SU-DHL-6 (cell line): ENCODE measurements at regions not wholly inside any gene's neighbourhood (a gene's known extent, or its start where the extent isn't known, plus 50 kb on each side); places are given as distances from the start of the nearest gene placed in this dataset.
"Not testable (repeated sequence)": the region's sequence is repeated elsewhere in the genome, so short reads cannot be mapped to it uniquely, and the experiment has no call there.

ENCODE experiments used
- H2AFZ ChIP-seq: fragments of 200-600 bp; sonication (generic); 2 replicates; pipeline ENCODE4 v1.6.1; 2014; ENCODE audit warnings: low read depth, mild to moderate bottlenecking, moderate library complexity, mixed read lengths, antibody characterized with exemption, low read length; ENCODE audit not compliant: severe bottlenecking
- H3F3A ChIP-seq: fragments of 200-600 bp; shearing (Covaris generic); 2 replicates; pipeline ENCODE4 v1.6.0; 2016; ENCODE audit warnings: antibody characterized with exemption, mild to moderate bottlenecking; ENCODE audit not compliant: insufficient read depth
- H3K27ac ChIP-seq: fragments of 200-600 bp; sonication (generic); 2 replicates; pipeline ENCODE4 v1.5.1; 2016; ENCODE audit warnings: low read depth, mild to moderate bottlenecking, low read length, moderate library complexity, mixed read lengths
- H3K27me3 ChIP-seq: fragments of 200-600 bp; sonication (generic), shearing (Covaris generic); 2 replicates; pipeline ENCODE4 v1.6.0; 2014; ENCODE audit warnings: mild to moderate bottlenecking, low read length
- H3K36me3 ChIP-seq: fragments of 200-600 bp; sonication (generic); 2 replicates; pipeline ENCODE4 v1.6.1; 2014; ENCODE audit warnings: mild to moderate bottlenecking, low read length, mixed read lengths
- H3K4me2 ChIP-seq: fragments of 300-600, 200-600 bp; shearing (Covaris generic), sonication (generic); 2 replicates; pipeline ENCODE4 v1.6.0; 2014; ENCODE audit warnings: low read length, low read depth, mild to moderate bottlenecking; ENCODE audit not compliant: poor library complexity, severe bottlenecking
- H3K4me3 ChIP-seq: fragments of 200-600 bp; sonication (generic); 2 replicates; pipeline ENCODE4 v1.5.1; 2014; ENCODE audit warnings: antibody characterized with exemption, low read length, mild to moderate bottlenecking, mixed read lengths; ENCODE audit not compliant: insufficient read depth, poor library complexity, severe bottlenecking
- H3K79me2 ChIP-seq: fragments of 200-600 bp; sonication (generic); 2 replicates; pipeline ENCODE4 v1.6.1; 2014; ENCODE audit warnings: mild to moderate bottlenecking, low read length, moderate library complexity; ENCODE audit not compliant: insufficient read depth
- H3K9ac ChIP-seq: fragments of 200-600 bp; sonication (generic); 2 replicates; pipeline ENCODE4 v1.7.0; 2014; ENCODE audit warnings: mild to moderate bottlenecking, low read length
- H3K9me2 ChIP-seq: fragments of 200-600 bp; sonication (generic); replicated peaks from 2 replicates; pipeline ENCODE4 v1.6.1; 2014; ENCODE audit warnings: low read length; ENCODE audit not compliant: insufficient read depth
- H3K9me3 ChIP-seq: fragments of 200-600 bp; sonication (generic); 2 replicates; pipeline ENCODE4 v1.6.1; 2014; ENCODE audit warnings: low read length, mixed read lengths; ENCODE audit not compliant: insufficient read depth
- H4K20me1 ChIP-seq: fragments of 200-600 bp; sonication (generic); 2 replicates; pipeline ENCODE4 v1.6.1; 2014; ENCODE audit warnings: low read depth, mild to moderate bottlenecking, antibody characterized with exemption, low read length, moderate library complexity, mixed read lengths
- EZH2phosphoT487 ChIP-seq: fragments of 200-600 bp; sonication (generic), shearing (Covaris generic); conservative IDR thresholded peaks from 2 replicates; pipeline ENCODE4 v1.6.1; 2018; ENCODE audit warnings: mild to moderate bottlenecking, antibody characterized with exemption, low read length, moderate library complexity, mixed read lengths
- TF ChIP-seq, protein P1 (sequence below): fragments of 200-600 bp; sonication (generic); IDR thresholded peaks from one replicate; pipeline ENCODE4 v1.5.1; 2017; ENCODE audit warnings: antibody characterized with exemption, mild to moderate bottlenecking, low read length, moderate library complexity; ENCODE audit not compliant: insufficient read depth, poor library complexity, severe bottlenecking

DNA sequence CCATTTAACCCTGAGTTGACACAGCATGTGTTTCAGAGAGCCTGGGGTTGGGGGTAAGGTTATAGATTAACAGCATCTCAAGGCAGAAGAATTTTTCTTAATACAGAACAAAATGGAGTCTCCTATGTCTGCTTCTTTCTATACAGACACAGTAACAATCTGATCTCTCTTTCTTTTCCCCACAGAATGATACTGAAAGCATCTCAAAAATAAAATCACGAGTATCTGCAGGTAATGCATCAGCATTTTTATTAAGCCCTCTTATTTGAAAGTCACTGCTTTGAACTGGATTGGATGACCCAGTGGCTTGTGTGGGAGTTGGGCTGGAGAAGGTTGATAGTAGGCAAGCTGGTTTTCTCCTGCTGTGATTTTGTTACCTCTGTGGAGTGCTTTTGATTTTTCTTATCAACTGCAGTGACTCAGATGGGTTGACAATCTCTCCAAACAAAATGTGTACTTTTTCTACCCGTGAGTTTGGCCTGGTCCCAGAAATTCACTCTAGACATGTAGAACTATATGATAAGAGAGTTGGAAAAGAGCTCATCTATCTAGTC lies 253.5 kb upstream of the PRKCQ start:
- H3K36me3 ChIP-seq: no peaks in the 10 kb centered on the region
- H2AFZ ChIP-seq: no peak overlapping the region
- no peaks in the 10 kb centered on the region for H3K9me2 ChIP-seq
- H3K4me2 ChIP-seq: no peak overlapping the region
- no peaks in the 10 kb centered on the region for H3F3A ChIP-seq
- TF ChIP-seq, protein P1, sequence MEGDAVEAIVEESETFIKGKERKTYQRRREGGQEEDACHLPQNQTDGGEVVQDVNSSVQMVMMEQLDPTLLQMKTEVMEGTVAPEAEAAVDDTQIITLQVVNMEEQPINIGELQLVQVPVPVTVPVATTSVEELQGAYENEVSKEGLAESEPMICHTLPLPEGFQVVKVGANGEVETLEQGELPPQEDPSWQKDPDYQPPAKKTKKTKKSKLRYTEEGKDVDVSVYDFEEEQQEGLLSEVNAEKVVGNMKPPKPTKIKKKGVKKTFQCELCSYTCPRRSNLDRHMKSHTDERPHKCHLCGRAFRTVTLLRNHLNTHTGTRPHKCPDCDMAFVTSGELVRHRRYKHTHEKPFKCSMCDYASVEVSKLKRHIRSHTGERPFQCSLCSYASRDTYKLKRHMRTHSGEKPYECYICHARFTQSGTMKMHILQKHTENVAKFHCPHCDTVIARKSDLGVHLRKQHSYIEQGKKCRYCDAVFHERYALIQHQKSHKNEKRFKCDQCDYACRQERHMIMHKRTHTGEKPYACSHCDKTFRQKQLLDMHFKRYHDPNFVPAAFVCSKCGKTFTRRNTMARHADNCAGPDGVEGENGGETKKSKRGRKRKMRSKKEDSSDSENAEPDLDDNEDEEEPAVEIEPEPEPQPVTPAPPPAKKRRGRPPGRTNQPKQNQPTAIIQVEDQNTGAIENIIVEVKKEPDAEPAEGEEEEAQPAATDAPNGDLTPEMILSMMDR: no peak
- TF ChIP-seq EZH2phosphoT487: no peak
- H3K27ac ChIP-seq: no peak overlapping the region
- no peaks in the 10 kb centered on the region for H3K9me3 ChIP-seq
- H3K4me3 ChIP-seq: no peak overlapping the region
- no peak overlapping the region for H3K9ac ChIP-seq
- H3K27me3 ChIP-seq: no peaks in the 10 kb centered on the region
- no peaks in the 10 kb centered on the region for H3K79me2 ChIP-seq
- no peaks in the 10 kb centered on the region for H4K20me1 ChIP-seq

DNA sequence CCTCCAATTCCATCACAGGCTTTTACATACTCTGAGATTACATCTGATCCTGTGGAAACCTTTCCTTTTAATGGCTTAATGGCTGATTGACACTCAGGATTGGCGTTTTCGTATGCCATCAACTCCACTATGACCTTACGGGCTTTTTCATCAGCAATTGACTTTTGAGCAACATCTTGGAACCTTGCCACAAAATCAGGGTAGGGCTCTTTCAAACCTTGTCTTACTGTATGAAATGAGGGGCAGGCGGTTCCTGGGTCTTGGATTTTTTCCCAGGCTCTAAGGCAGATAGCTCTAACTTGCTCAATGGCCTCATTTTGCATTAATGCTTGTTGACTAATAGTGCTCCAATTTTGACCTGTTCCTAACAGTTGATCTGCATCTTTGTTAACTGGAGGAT lies 250.9 kb upstream of the PRKCQ start:
- not testable (repeated sequence) for H3F3A ChIP-seq

DNA sequence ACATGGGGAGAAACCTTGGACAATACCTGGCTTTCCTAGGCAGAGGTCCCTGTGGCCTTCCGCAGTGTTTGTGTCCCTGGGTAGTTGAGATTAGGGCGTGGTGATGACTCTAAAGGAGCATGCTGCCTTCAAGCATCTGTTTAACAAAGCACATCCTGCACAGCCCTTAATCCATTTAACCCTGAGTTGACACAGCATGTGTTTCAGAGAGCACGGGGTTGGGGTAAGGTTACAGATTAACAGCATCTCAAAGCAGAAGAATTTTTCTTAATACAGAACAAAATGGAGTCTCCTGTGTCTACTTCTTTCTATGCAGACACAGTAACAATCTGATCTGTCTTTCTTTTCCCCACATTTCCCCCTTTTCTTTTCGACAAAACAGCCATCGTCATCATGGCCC lies 244.7 kb upstream of the PRKCQ start:
- not testable (repeated sequence) for H3K79me2 ChIP-seq, H3K4me2 ChIP-seq, H3K9ac ChIP-seq, H3K27me3 ChIP-seq, H3K36me3 ChIP-seq, H3K27ac ChIP-seq, H4K20me1 ChIP-seq, H3K9me3 ChIP-seq, H3F3A ChIP-seq, H3K9me2 ChIP-seq, H3K4me3 ChIP-seq, H2AFZ ChIP-seq

More for the DNA sequence above, 250.9 kb upstream of the PRKCQ start:
- H3K4me3 ChIP-seq, H3K27me3 ChIP-seq, H3K36me3 ChIP-seq, H4K20me1 ChIP-seq, H2AFZ ChIP-seq, H3K9me3 ChIP-seq, H3K9me2 ChIP-seq, H3K79me2 ChIP-seq, H3K4me2 ChIP-seq, H3K9ac ChIP-seq, H3K27ac ChIP-seq: not testable (repeated sequence)

DNA sequence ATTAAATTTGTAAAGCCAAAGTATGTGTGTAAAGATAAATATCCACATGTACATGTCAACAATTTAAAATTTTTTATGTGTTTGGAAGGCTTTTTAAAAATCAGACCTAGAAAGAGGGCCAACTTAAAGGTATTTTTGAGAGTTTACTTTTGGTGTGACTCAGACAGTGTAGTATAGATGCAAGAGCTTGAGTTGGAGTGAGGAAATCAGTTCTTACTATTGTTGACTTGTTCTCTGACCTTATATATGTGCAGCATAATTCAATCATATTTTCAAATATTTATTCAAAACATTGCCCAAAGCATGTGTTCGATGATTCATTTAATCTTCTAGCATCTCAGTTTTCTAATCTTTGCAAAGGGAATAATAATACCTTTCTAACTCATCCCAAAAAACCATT lies 243.7 kb upstream of the PRKCQ start:
- no peak overlapping the region for H2AFZ ChIP-seq
- H3K9me3 ChIP-seq: no peaks in the 10 kb centered on the region
- no peak overlapping the region for H3K27ac ChIP-seq
- H3K4me2 ChIP-seq: no peak overlapping the region
- no peaks in the 10 kb centered on the region for H3F3A ChIP-seq
- TF ChIP-seq, protein P1: no peak
- no peak for TF ChIP-seq EZH2phosphoT487
- H3K79me2 ChIP-seq: no peaks in the 10 kb centered on the region
- H3K36me3 ChIP-seq: no peaks in the 10 kb centered on the region
- H3K9me2 ChIP-seq: no peaks in the 10 kb centered on the region
- H3K4me3 ChIP-seq: no peak overlapping the region
- no peaks in the 10 kb centered on the region for H3K27me3 ChIP-seq
- no peaks in the 10 kb centered on the region for H4K20me1 ChIP-seq
- H3K9ac ChIP-seq: no peak overlapping the region
